ENCODE measurements at regions not wholly inside any gene's neighbourhood (a gene's known extent, or its start where the extent isn't known, plus 50 kb on each side); places are given as distances from the start of the nearest gene placed in this dataset.

DNA sequence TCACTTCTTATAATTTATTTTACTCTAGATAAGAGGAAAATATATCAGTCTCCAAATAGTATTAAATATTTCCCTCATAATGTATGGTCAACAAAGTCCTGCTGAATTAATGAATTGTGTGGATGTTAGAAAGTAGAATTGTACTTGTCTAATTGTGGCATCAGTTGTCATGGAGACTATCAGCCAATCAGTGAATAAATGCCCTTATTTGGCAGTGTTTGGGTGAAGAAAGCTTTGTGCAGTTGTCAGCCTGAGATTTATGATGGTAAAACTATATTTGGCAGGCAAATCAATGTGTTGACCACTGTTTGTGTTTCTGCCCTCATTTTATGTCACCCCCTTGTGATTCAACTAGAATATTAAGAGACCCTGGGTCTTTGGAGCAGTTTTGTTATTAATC, 293.6 kb upstream of the MDFIC2 start:
- Histone ChIP-seq H2AFZ (ENCODE audit: low read depth, low read length) (no peak overlapping the region), H3F3A (ENCODE audit: insufficient read depth, low read length, poor library complexity, severe bottlenecking) (no peaks in the 10 kb centered on the region), H3K9me2 (ENCODE audit: insufficient read depth, low read length) (no peaks in the 10 kb centered on the region), H3K4me2 (ENCODE audit: low read length) (no peak overlapping the region), H3K27me3 (ENCODE audit: insufficient read depth, low read depth, low read length) (no peaks in the 10 kb centered on the region), H3K27ac (ENCODE audit: low read length) (no peak overlapping the region), H4K20me1 (ENCODE audit: insufficient read depth) (no peaks in the 10 kb centered on the region), H3K79me2 (replicated peaks; ENCODE audit: insufficient read depth, low read length) (no peaks in the 10 kb centered on the region), H3K9me3 (ENCODE audit: low read length) (no peaks in the 10 kb centered on the region), H3K9ac (ENCODE audit: low read length) (no peak overlapping the region), H3K36me3 (ENCODE audit: insufficient read depth, low read length) (no peaks in the 10 kb centered on the region), H3K4me3 (ENCODE audit: low read length) (no peak overlapping the region)
- TF ChIP-seq EZH2 (IDR thresholded peaks at IDR 0.05; ENCODE audit: borderline replicate concordance, insufficient read depth, low read length, poor library complexity, severe bottlenecking) (no peak), TAF1 (IDR thresholded peaks at IDR 0.05; ENCODE audit: low read depth) (no peak), RAD21 (conservative IDR thresholded peaks at IDR 0.05) (no peak), POLR2AphosphoS5 (IDR thresholded peaks at IDR 0.05) (no peak), EP300 (conservative IDR thresholded peaks at IDR 0.05; ENCODE audit: poor library complexity, severe bottlenecking) (no peak), SMC3 (conservative IDR thresholded peaks at IDR 0.05; ENCODE audit: poor library complexity) (no peak), MXI1 (conservative IDR thresholded peaks at IDR 0.05; ENCODE audit: poor library complexity, severe bottlenecking) (no peak)
- TF ChIP-seq, protein P1, sequence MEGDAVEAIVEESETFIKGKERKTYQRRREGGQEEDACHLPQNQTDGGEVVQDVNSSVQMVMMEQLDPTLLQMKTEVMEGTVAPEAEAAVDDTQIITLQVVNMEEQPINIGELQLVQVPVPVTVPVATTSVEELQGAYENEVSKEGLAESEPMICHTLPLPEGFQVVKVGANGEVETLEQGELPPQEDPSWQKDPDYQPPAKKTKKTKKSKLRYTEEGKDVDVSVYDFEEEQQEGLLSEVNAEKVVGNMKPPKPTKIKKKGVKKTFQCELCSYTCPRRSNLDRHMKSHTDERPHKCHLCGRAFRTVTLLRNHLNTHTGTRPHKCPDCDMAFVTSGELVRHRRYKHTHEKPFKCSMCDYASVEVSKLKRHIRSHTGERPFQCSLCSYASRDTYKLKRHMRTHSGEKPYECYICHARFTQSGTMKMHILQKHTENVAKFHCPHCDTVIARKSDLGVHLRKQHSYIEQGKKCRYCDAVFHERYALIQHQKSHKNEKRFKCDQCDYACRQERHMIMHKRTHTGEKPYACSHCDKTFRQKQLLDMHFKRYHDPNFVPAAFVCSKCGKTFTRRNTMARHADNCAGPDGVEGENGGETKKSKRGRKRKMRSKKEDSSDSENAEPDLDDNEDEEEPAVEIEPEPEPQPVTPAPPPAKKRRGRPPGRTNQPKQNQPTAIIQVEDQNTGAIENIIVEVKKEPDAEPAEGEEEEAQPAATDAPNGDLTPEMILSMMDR (IDR thresholded peaks at IDR 0.05; ENCODE audit: poor library complexity, severe bottlenecking), result no peak
- TF ChIP-seq, protein P2, sequence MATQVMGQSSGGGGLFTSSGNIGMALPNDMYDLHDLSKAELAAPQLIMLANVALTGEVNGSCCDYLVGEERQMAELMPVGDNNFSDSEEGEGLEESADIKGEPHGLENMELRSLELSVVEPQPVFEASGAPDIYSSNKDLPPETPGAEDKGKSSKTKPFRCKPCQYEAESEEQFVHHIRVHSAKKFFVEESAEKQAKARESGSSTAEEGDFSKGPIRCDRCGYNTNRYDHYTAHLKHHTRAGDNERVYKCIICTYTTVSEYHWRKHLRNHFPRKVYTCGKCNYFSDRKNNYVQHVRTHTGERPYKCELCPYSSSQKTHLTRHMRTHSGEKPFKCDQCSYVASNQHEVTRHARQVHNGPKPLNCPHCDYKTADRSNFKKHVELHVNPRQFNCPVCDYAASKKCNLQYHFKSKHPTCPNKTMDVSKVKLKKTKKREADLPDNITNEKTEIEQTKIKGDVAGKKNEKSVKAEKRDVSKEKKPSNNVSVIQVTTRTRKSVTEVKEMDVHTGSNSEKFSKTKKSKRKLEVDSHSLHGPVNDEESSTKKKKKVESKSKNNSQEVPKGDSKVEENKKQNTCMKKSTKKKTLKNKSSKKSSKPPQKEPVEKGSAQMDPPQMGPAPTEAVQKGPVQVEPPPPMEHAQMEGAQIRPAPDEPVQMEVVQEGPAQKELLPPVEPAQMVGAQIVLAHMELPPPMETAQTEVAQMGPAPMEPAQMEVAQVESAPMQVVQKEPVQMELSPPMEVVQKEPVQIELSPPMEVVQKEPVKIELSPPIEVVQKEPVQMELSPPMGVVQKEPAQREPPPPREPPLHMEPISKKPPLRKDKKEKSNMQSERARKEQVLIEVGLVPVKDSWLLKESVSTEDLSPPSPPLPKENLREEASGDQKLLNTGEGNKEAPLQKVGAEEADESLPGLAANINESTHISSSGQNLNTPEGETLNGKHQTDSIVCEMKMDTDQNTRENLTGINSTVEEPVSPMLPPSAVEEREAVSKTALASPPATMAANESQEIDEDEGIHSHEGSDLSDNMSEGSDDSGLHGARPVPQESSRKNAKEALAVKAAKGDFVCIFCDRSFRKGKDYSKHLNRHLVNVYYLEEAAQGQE (IDR thresholded peaks at IDR 0.05; ENCODE audit: borderline replicate concordance), result no peak

DNA sequence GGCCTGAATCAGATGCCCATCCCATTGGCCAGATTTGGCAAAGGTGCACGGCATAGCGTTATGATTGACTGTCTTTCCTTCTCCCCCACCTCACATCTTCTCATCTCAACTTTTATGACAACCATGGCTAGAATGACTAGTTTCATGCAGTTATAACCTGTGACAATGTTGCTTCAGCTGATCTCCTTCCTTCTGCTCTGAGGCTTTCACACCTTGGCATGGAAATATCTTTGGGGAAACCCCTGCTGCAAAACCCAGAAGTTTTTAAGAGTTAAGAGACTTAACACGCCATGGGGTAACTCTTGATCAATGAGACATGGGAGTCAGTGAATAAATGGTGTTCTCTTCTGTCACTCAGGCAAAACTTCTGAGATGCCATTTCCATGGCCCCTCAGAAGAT, 290.7 kb upstream of the MDFIC2 start:
- Histone ChIP-seq H3K27ac (ENCODE audit: low read length) (no peak overlapping the region), H3K4me3 (ENCODE audit: low read length) (no peak overlapping the region), H3K9me2 (ENCODE audit: insufficient read depth, low read length) (no peaks in the 10 kb centered on the region), H3K4me2 (ENCODE audit: low read length) (no peak overlapping the region), H2AFZ (ENCODE audit: low read depth, low read length) (no peak overlapping the region), H3K36me3 (ENCODE audit: insufficient read depth, low read length) (no peaks in the 10 kb centered on the region), H3K27me3 (ENCODE audit: insufficient read depth, low read depth, low read length) (no peaks in the 10 kb centered on the region), H3K9ac (ENCODE audit: low read length) (no peak overlapping the region), H4K20me1 (ENCODE audit: insufficient read depth) (no peaks in the 10 kb centered on the region), H3F3A (ENCODE audit: insufficient read depth, low read length, poor library complexity, severe bottlenecking) (no peaks in the 10 kb centered on the region), H3K79me2 (replicated peaks; ENCODE audit: insufficient read depth, low read length) (no peaks in the 10 kb centered on the region), H3K9me3 (ENCODE audit: low read length) (no peaks in the 10 kb centered on the region)
- TF ChIP-seq MXI1 (conservative IDR thresholded peaks at IDR 0.05; ENCODE audit: poor library complexity, severe bottlenecking), result no peak
- no peak for TF ChIP-seq EP300 (conservative IDR thresholded peaks at IDR 0.05; ENCODE audit: poor library complexity, severe bottlenecking)
- TF ChIP-seq, protein P2 (IDR thresholded peaks at IDR 0.05; ENCODE audit: borderline replicate concordance), result no peak
- TF ChIP-seq POLR2AphosphoS5 (IDR thresholded peaks at IDR 0.05), result no peak

Data from neural cell (in vitro differentiated cells).